Fibroblast of skin of scalp (primary cell): ENCODE measurements at regions not wholly inside any gene's neighbourhood (a gene's known extent, or its start where the extent isn't known, plus 50 kb on each side); places are given as distances from the start of the nearest gene placed in this dataset.
"Not testable (repeated sequence)": the region's sequence is repeated elsewhere in the genome, so short reads cannot be mapped to it uniquely, and the experiment has no call there.

Experiments
- DNase-seq: peaks from one replicate; pipeline ENCODE4 v3.0.0-alpha.2; 2013

GRCh38 chr17:30731210-30732132, 93.0 kb downstream of the CRLF3 start:
- DNase-seq = peak; percentile 78

- DNase-seq = not testable (repeated sequence)
Measured at GRCh38 chr17:30730837-30731209, 93.7 kb downstream of the CRLF3 start.

- not testable (repeated sequence) for DNase-seq
Measured at GRCh38 chr17:30730171-30730836, 94.2 kb downstream of the CRLF3 start.

GRCh38 chr17:30729471-30730170, 94.9 kb downstream of the CRLF3 start:
- not testable (repeated sequence) for DNase-seq

GRCh38 chr17:30727517-30727916, 97.0 kb downstream of the CRLF3 start:
- DNase-seq = not testable (repeated sequence)

GRCh38 chr17:30726734-30727133, 97.8 kb downstream of the CRLF3 start:
- DNase-seq = not testable (repeated sequence)

GRCh38 chr17:30726310-30726709, 98.2 kb downstream of the CRLF3 start:
- not testable (repeated sequence) for DNase-seq

- DNase-seq = not testable (repeated sequence)
Measured at GRCh38 chr17:30724034-30724650, 100.3 kb downstream of the CRLF3 start.

- DNase-seq = not testable (repeated sequence)
Measured at GRCh38 chr17:30722114-30722780, 102.2 kb downstream of the CRLF3 start.

GRCh38 chr17:30720971-30721370, 103.5 kb downstream of the CRLF3 start:
- DNase-seq = not testable (repeated sequence)

GRCh38 chr17:30720013-30720471, 104.5 kb downstream of the CRLF3 start:
- no peak for DNase-seq

GRCh38 chr17:30719131-30719973, 105.1 kb downstream of the CRLF3 start:
- peak; percentile 43 for DNase-seq

GRCh38 chr17:30718691-30719090, 105.8 kb downstream of the CRLF3 start:
- DNase-seq = not testable (repeated sequence)

GRCh38 chr17:30718099-30718447, 106.4 kb downstream of the CRLF3 start:
- DNase-seq = not testable (repeated sequence)

- DNase-seq = no peak
Measured at GRCh38 chr17:30717291-30718098, 107.0 kb downstream of the CRLF3 start.

GRCh38 chr17:30716461-30717290, 107.8 kb downstream of the CRLF3 start:
- peak; percentile 22 for DNase-seq

GRCh38 chr17:30714825-30715622, 109.5 kb downstream of the CRLF3 start:
- peak; percentile 57 for DNase-seq

GRCh38 chr17:30713805-30714204, 110.7 kb downstream of the CRLF3 start:
- DNase-seq = not testable (repeated sequence)
